ENCODE measurements at regions not wholly inside any gene's neighbourhood (a gene's known extent, or its start where the extent isn't known, plus 50 kb on each side); places are given as distances from the start of the nearest gene placed in this dataset.

- FAIRE-seq: no peak
Measured at GRCh38 chr2:48108455-48108854, 202.2 kb upstream of the FBXO11 start.

GRCh38 chr2:48109491-48110204 lies 203.3 kb upstream of the FBXO11 start:
- no peak for FAIRE-seq

- no peak for FAIRE-seq
Measured at GRCh38 chr2:48110492-48110891, 204.0 kb upstream of the FOXN2 start.

- FAIRE-seq: no peak
Measured at GRCh38 chr2:48112911-48113680, 201.4 kb upstream of the FOXN2 start.

- no peak for FAIRE-seq
Measured at GRCh38 chr2:48113767-48114166, 200.7 kb upstream of the FOXN2 start.

GRCh38 chr2:48114256-48114655 lies 200.2 kb upstream of the FOXN2 start:
- FAIRE-seq: no peak

- no peak for FAIRE-seq
Measured at GRCh38 chr2:48116497-48116896, 198.0 kb upstream of the FOXN2 start.

GRCh38 chr2:48118895-48119294 lies 195.6 kb upstream of the FOXN2 start:
- no peak for FAIRE-seq

GRCh38 chr2:48120112-48120511 lies 194.4 kb upstream of the FOXN2 start:
- no peak for FAIRE-seq

GRCh38 chr2:48120759-48121242 lies 193.7 kb upstream of the FOXN2 start:
- no peak for FAIRE-seq

- FAIRE-seq: no peak
Measured at GRCh38 chr2:48122166-48122565, 192.3 kb upstream of the FOXN2 start.

GRCh38 chr2:48124592-48124991 lies 189.9 kb upstream of the FOXN2 start:
- no peak for FAIRE-seq

- FAIRE-seq: no peak
Measured at GRCh38 chr2:48126162-48126561, 188.3 kb upstream of the FOXN2 start.

- no peak for FAIRE-seq
Measured at GRCh38 chr2:48127612-48128191, 186.8 kb upstream of the FOXN2 start.

GRCh38 chr2:48129293-48129950 lies 185.1 kb upstream of the FOXN2 start:
- no peak for FAIRE-seq

- FAIRE-seq: no peak
Measured at GRCh38 chr2:48131539-48132270, 182.8 kb upstream of the FOXN2 start.

GRCh38 chr2:48132271-48132625 lies 182.2 kb upstream of the FOXN2 start:
- FAIRE-seq: no peak

GRCh38 chr2:48134704-48135103 lies 179.8 kb upstream of the FOXN2 start:
- FAIRE-seq: no peak

- no peak for FAIRE-seq
Measured at GRCh38 chr2:48135797-48136196, 178.7 kb upstream of the FOXN2 start.

- no peak for FAIRE-seq
Measured at GRCh38 chr2:48137829-48138228, 176.7 kb upstream of the FOXN2 start.

GRCh38 chr2:48138898-48139297 lies 175.6 kb upstream of the FOXN2 start:
- no peak for FAIRE-seq

GRCh38 chr2:48140586-48140985 lies 173.9 kb upstream of the FOXN2 start:
- FAIRE-seq: no peak

- FAIRE-seq: no peak
Measured at GRCh38 chr2:48144777-48145176, 169.7 kb upstream of the FOXN2 start.
